ENCODE measurements at regions not wholly inside any gene's neighbourhood (a gene's known extent, or its start where the extent isn't known, plus 50 kb on each side); places are given as distances from the start of the nearest gene placed in this dataset.

- H3K36me3 ChIP-seq (ENCODE audit: control insufficient read depth in 2 of 2, insufficient read depth in 2 of 2, low read length in 1 of 2), result no peaks in the 10 kb centered on the region
- no peak for DNase-seq (ENCODE audit: low read depth, low spot score)
- H2AFZ ChIP-seq (ENCODE audit: control insufficient read depth, low read depth, low read length), result no peak overlapping the region
- ChIA-PET SMC1A (ENCODE audit: uncharacterized antibody, unreplicated experiment) (no interaction called here), POLR2A (no interaction called here), RAD21 (ENCODE audit: unreplicated experiment) (no interaction called here), CTCF (no interaction called here)
- no peak for TF ChIP-seq NFXL1 (IDR thresholded peaks at IDR 0.05; ENCODE audit: borderline replicate concordance)
- no peak for TF ChIP-seq KLF5 (IDR thresholded peaks at IDR 0.05; ENCODE audit: partially characterized antibody)
- no peak overlapping the region for H3K27ac ChIP-seq (ENCODE audit: control insufficient read depth, insufficient read depth)
- H3K79me2 ChIP-seq (ENCODE audit: control insufficient read depth, insufficient read depth, low read length), result no peaks in the 10 kb centered on the region
- FAIRE-seq, result no peak
- H4K20me1 ChIP-seq (ENCODE audit: control insufficient read depth, insufficient read depth), result no peaks in the 10 kb centered on the region
- 4% methylated on average over 2 of the region's 2 CpGs for WGBS (ENCODE audit: insufficient coverage, insufficient replicate concordance, low lambda C conversion rate, missing lambda C conversion rate)
- no peak for ATAC-seq
- no peaks in the 10 kb centered on the region for H3K9me3 ChIP-seq (replicated peaks; ENCODE audit: control insufficient read depth, insufficient read depth, low read length)
- H3K9ac ChIP-seq (ENCODE audit: control insufficient read depth, insufficient read depth, low read length), result no peak overlapping the region
- H3K4me3 ChIP-seq, result no peak overlapping the region
- BruUV-seq (replicated peaks), result no TSS peak
- intact Hi-C loops (cut with micrococcal nuclease; ENCODE audit: unreplicated experiment), result no loop called here
- no peaks in the 10 kb centered on the region for H3K4me1 ChIP-seq (ENCODE audit: control insufficient read depth, insufficient read depth, low read length)
- H3K27me3 ChIP-seq (replicated peaks in 1 of 2; ENCODE audit: control insufficient read depth in 2 of 2, insufficient read depth in 2 of 2, low read length in 1 of 2), result no peaks in the 10 kb centered on the region
- in situ Hi-C loops (cut with MboI), result no loop called here
- H3K4me2 ChIP-seq (ENCODE audit: control insufficient read depth, insufficient read depth), result no peak overlapping the region
These were observed 410.0 kb upstream of the PTCHD4 start for GRCh38 chr6:48520951-48521350.

GRCh38 chr6:48512390-48512789, 401.4 kb upstream of the PTCHD4 start:
- Histone ChIP-seq H2AFZ (ENCODE audit: control insufficient read depth, low read depth, low read length) (no peak overlapping the region), H3K9me3 (replicated peaks; ENCODE audit: control insufficient read depth, insufficient read depth, low read length) (no peaks in the 10 kb centered on the region), H3K4me2 (ENCODE audit: control insufficient read depth, insufficient read depth) (no peak overlapping the region), H3K79me2 (ENCODE audit: control insufficient read depth, insufficient read depth, low read length) (no peaks in the 10 kb centered on the region), H3K4me3 (no peak overlapping the region), H3K4me1 (ENCODE audit: control insufficient read depth, insufficient read depth, low read length) (no peaks in the 10 kb centered on the region), H3K27ac (ENCODE audit: control insufficient read depth, insufficient read depth) (no peak overlapping the region), H3K27me3 (replicated peaks in 1 of 2; ENCODE audit: control insufficient read depth in 2 of 2, insufficient read depth in 2 of 2, low read length in 1 of 2) (no peaks in the 10 kb centered on the region), H4K20me1 (ENCODE audit: control insufficient read depth, insufficient read depth) (no peaks in the 10 kb centered on the region), H3K36me3 (ENCODE audit: control insufficient read depth in 2 of 2, insufficient read depth in 2 of 2, low read length in 1 of 2) (no peaks in the 10 kb centered on the region), H3K9ac (ENCODE audit: control insufficient read depth, insufficient read depth, low read length) (no peak overlapping the region)
- CTCF ChIA-PET, result no interaction called here
- in situ Hi-C loops (cut with MboI) (no loop called here), intact Hi-C loops (cut with micrococcal nuclease; ENCODE audit: unreplicated experiment) (no loop called here)
- POLR2A ChIA-PET, result no interaction called here
- TF ChIP-seq KAT2A (conservative IDR thresholded peaks at IDR 0.05; ENCODE audit: control insufficient read depth, low read depth, low read length) (no peak), IKZF2 (IDR thresholded peaks at IDR 0.05) (no peak), MAX (IDR thresholded peaks at IDR 0.05; ENCODE audit: low read depth, low read length) (no peak), STAT3 (IDR thresholded peaks at IDR 0.05; ENCODE audit: low read depth, low read length) (no peak), EED (IDR thresholded peaks at IDR 0.05; ENCODE audit: low read depth) (no peak), BCL11A (IDR thresholded peaks at IDR 0.05; ENCODE audit: low read depth, low read length) (no peak), HSF1 (IDR thresholded peaks at IDR 0.05; ENCODE audit: low read depth, low read length) (no peak), FOS (IDR thresholded peaks at IDR 0.05; ENCODE audit: borderline replicate concordance, extremely low read depth, insufficient read length) (no peak)
- SMC1A ChIA-PET (ENCODE audit: uncharacterized antibody, unreplicated experiment), result no interaction called here
- ATAC-seq (no peak), FAIRE-seq (no peak), DNase-seq (ENCODE audit: low read depth, low spot score) (no peak)
- BruUV-seq (replicated peaks), result no TSS peak
- RAD21 ChIA-PET (ENCODE audit: unreplicated experiment), result no interaction called here

All from GM12878 (cell line).